PC-3 (cell line): ENCODE measurements at regions not wholly inside any gene's neighbourhood (a gene's known extent, or its start where the extent isn't known, plus 50 kb on each side); places are given as distances from the start of the nearest gene placed in this dataset.

Source experiments
- EZH2 ChIP-seq: fragments of 300-600 bp; sonication (generic); IDR thresholded peaks from one replicate; pipeline ENCODE4 v1.6.1; 2017; ENCODE audit warnings: antibody characterized with exemption, mild to moderate bottlenecking, low read length; ENCODE audit not compliant: unreplicated experiment
- TF ChIP-seq, protein P1 (sequence below): fragments of 300-600 bp; sonication (generic); conservative IDR thresholded peaks from 2 replicates; pipeline ENCODE4 v1.5.1; 2017; ENCODE audit warnings: antibody characterized with exemption, low read depth, mild to moderate bottlenecking, low read length

DNA sequence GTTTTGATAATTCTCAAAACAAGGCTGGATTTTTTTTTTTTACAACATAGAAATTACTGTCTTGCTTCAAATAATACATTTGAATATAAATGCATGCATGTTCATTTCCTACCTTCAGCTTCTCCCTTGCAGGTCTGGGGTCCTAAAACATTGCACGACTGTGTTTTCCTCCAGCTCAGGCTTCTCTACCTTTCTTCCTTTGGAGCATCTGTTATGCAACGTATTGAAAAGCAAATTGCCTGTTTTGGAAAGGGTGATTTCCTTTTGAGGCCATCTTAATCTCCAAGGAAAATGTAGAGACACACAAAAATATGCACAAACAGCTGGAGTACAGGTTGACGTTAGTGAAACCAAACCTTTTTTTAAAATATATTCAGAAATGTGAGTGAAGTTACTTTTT lies 115.6 kb upstream of the TLL1 start:
- TF ChIP-seq, protein P1, sequence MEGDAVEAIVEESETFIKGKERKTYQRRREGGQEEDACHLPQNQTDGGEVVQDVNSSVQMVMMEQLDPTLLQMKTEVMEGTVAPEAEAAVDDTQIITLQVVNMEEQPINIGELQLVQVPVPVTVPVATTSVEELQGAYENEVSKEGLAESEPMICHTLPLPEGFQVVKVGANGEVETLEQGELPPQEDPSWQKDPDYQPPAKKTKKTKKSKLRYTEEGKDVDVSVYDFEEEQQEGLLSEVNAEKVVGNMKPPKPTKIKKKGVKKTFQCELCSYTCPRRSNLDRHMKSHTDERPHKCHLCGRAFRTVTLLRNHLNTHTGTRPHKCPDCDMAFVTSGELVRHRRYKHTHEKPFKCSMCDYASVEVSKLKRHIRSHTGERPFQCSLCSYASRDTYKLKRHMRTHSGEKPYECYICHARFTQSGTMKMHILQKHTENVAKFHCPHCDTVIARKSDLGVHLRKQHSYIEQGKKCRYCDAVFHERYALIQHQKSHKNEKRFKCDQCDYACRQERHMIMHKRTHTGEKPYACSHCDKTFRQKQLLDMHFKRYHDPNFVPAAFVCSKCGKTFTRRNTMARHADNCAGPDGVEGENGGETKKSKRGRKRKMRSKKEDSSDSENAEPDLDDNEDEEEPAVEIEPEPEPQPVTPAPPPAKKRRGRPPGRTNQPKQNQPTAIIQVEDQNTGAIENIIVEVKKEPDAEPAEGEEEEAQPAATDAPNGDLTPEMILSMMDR = no peak
- TF ChIP-seq EZH2 = no peak
